ENCODE measurements at regions not wholly inside any gene's neighbourhood (a gene's known extent, or its start where the extent isn't known, plus 50 kb on each side); places are given as distances from the start of the nearest gene placed in this dataset.

DNA sequence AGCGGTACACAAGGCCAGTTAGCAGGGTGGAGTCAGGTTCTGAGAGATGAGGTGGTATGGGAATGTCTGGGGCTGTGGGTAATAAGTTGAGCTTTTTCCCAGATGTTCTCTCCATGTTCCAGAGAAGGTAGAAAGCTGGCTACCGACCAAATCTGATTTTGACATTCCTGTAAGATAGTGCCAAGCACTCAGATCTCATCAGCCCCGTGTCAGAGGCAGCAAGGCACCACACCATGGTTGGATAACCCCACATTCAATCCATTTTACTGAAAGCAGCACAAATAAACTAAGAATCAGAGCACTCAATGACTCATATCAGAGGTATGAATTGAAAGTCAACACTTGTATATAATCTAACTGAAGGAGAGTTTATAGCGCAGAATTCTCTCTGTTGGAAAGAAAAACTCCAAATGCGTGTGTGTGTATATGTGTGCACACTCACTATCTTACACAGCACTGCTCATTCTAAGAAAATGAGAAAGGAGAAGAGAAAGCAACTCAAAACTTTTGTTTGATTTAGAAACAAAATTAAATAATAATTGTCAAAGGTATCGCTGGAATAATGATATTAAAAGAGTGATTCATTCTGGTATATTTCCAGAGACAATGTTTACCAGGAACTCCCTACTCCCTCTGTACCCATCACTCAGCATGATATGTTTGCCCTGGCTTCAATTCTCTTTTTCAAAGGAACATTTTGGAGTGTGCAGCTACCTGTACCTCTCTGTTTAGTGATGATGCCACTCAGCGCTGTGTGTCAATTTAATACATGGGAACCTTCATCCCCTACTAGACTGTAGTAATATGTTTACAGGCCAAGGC, 375.1 kb upstream of the ID2 start:
- WGBS (ENCODE audit: insufficient coverage), result 89% methylated on average over 1 of the region's 7 CpGs
- no peak for DNase-seq
- Histone ChIP-seq H3K27ac (ENCODE audit: low read length) (no peak overlapping the region), H3K4me3 (ENCODE audit: low read length) (no peak overlapping the region), H3K27me3 (ENCODE audit: control insufficient read depth, insufficient read depth, low read length) (no peaks in the 10 kb centered on the region), H3K36me3 (ENCODE audit: control insufficient read depth, insufficient read depth, low read length) (no peaks in the 10 kb centered on the region), H3K9me3 (replicated peaks; ENCODE audit: control insufficient read depth, low read depth, low read length) (no peaks in the 10 kb centered on the region), H3K4me1 (ENCODE audit: control insufficient read depth, insufficient read depth, low read length) (peaks cover 7% of the 10 kb centered on the region)

DNA sequence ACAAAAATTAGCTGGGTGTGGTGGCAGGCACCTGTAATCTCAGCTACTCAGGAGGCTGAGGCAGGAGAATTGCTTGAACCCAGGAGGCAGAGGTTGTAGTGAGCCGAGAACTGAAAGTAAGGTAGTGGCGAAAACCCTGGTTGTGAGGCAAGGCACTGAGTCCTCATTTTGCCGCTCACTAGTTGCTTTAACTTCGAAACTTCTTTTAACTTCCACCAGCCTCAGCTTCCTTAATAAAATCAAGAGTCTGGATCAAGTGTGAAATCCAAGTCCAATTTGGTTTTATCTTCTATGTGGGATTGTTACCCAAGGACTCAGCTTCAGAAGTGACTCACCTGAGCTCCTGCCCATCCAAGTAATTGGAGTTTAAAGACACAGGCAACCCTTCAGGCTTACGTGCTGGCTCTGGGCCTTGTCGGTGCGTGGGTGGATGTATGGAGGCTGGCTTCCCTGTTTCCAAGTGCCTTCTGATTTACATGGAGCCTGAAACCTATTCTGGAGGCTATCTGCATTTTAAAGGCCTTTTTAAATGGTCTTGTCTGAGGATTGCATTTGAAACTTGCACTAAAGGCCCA, 374.2 kb upstream of the ID2 start:
- DNase-seq, result no peak
- Histone ChIP-seq H3K9me3 (replicated peaks; ENCODE audit: control insufficient read depth, low read depth, low read length) (no peaks in the 10 kb centered on the region), H3K4me3 (ENCODE audit: low read length) (no peak overlapping the region), H3K4me1 (ENCODE audit: control insufficient read depth, insufficient read depth, low read length) (peaks cover 7% of the 10 kb centered on the region), H3K27me3 (ENCODE audit: control insufficient read depth, insufficient read depth, low read length) (no peaks in the 10 kb centered on the region), H3K27ac (ENCODE audit: low read length) (no peak overlapping the region), H3K36me3 (ENCODE audit: control insufficient read depth, insufficient read depth, low read length) (no peaks in the 10 kb centered on the region)
- 80% methylated on average over 3 of the region's 7 CpGs for WGBS (ENCODE audit: insufficient coverage)

DNA sequence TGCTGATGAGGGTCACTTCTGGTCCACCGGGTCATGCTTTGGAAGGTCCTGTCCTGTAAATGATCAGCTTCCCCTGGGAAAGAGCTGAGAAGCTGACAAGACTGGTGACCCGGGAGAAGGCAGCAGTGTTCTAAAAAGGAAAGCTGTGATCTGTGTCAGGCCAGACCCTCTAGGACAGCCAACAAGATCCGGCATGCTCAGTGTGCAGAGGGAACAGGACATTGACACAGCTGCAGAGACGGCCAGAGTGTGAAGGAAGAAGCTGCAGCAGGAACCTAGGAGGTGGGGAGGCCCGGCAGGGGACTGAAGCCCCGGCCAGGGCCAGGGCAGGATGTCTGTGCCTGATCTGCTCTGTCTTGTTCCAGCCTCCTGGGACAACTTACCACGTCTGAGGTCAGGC, 372.7 kb upstream of the ID2 start:
- Histone ChIP-seq H3K27ac (ENCODE audit: low read length) (no peak overlapping the region), H3K4me3 (ENCODE audit: low read length) (no peak overlapping the region), H3K27me3 (ENCODE audit: control insufficient read depth, insufficient read depth, low read length) (no peaks in the 10 kb centered on the region), H3K36me3 (ENCODE audit: control insufficient read depth, insufficient read depth, low read length) (no peaks in the 10 kb centered on the region), H3K4me1 (ENCODE audit: control insufficient read depth, insufficient read depth, low read length) (peaks cover 7% of the 10 kb centered on the region), H3K9me3 (replicated peaks; ENCODE audit: control insufficient read depth, low read depth, low read length) (no peaks in the 10 kb centered on the region)
- WGBS (ENCODE audit: insufficient coverage), result 27% methylated on average over 6 of the region's 7 CpGs
- peak; percentile 30 for DNase-seq

DNA sequence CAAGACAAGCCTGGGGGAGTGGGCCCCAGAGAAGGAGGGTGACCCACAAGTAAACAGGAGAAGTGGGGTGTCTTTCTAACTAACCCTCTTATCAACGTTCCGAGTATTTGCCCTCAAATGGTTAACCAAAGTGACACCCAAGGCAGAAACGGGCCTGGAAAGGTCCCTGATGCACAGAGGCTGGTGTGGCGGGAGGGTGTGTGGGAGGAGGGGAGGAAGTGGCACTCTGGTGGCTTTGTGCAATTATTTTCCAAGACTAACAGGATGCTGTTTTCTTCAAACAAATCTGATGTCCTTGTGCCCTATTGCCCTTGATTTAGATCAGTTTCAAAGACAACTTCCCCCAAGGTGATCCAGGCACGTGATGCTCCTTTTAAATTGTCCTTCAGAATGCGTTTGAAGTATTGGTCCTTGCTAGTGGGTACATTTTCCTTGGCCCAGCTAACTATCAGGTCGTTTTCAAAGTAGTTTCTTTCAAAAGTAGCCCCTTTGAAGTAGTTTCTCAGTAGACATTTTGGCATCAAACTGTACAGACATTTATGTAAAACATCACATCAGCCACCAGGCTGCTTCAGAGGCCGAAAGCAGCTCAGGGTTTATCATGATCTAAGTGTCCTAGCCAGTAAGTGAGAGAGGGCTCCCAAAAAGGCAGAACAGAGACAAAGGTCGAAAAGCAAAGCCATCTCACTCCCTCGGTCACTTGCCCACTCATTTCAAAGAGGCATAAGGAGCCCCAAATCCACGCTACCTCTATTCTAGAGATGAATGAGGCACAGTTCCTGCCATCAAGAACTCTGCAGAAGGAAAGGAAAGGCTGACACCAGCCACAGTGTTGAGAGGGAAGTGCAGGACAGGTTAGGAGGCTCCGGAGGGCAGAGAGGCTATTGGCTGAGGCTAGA, 371.1 kb upstream of the ID2 start:
- DNase-seq, result no peak
- Histone ChIP-seq H3K9me3 (replicated peaks; ENCODE audit: control insufficient read depth, low read depth, low read length) (no peaks in the 10 kb centered on the region), H3K27ac (ENCODE audit: low read length) (no peak overlapping the region), H3K4me1 (ENCODE audit: control insufficient read depth, insufficient read depth, low read length) (peaks cover 7% of the 10 kb centered on the region), H3K27me3 (ENCODE audit: control insufficient read depth, insufficient read depth, low read length) (no peaks in the 10 kb centered on the region), H3K36me3 (ENCODE audit: control insufficient read depth, insufficient read depth, low read length) (no peaks in the 10 kb centered on the region), H3K4me3 (ENCODE audit: low read length) (no peak overlapping the region)
- WGBS (ENCODE audit: insufficient coverage), result 81% methylated on average over 6 of the region's 12 CpGs

GRCh38 chr2:8312221-8312620, 369.6 kb upstream of the ID2 start:
- H3K27ac ChIP-seq (ENCODE audit: low read length), result no peak overlapping the region

GRCh38 chr2:8312861-8313830, 368.7 kb upstream of the ID2 start:
- Histone ChIP-seq H3K9me3 (replicated peaks; ENCODE audit: control insufficient read depth, low read depth, low read length) (no peaks in the 10 kb centered on the region), H3K27ac (ENCODE audit: low read length) (no peak overlapping the region), H3K4me3 (ENCODE audit: low read length) (no peak overlapping the region), H3K27me3 (ENCODE audit: control insufficient read depth, insufficient read depth, low read length) (peaks cover 3% of the 10 kb centered on the region), H3K36me3 (ENCODE audit: control insufficient read depth, insufficient read depth, low read length) (no peaks in the 10 kb centered on the region), H3K4me1 (ENCODE audit: control insufficient read depth, insufficient read depth, low read length) (peaks cover 7% of the 10 kb centered on the region)
- WGBS (ENCODE audit: insufficient coverage), result 79% methylated on average over 5 of the region's 8 CpGs
- DNase-seq, result no peak

More at GRCh38 chr2:8312221-8312620, 369.6 kb upstream of the ID2 start:
- DNase-seq, result no peak
- H3K27me3 ChIP-seq (ENCODE audit: control insufficient read depth, insufficient read depth, low read length), result peaks cover 2% of the 10 kb centered on the region
- peaks cover 7% of the 10 kb centered on the region for H3K4me1 ChIP-seq (ENCODE audit: control insufficient read depth, insufficient read depth, low read length)
- no peaks in the 10 kb centered on the region for H3K36me3 ChIP-seq (ENCODE audit: control insufficient read depth, insufficient read depth, low read length)
- H3K9me3 ChIP-seq (replicated peaks; ENCODE audit: control insufficient read depth, low read depth, low read length), result no peaks in the 10 kb centered on the region
- H3K4me3 ChIP-seq (ENCODE audit: low read length), result no peak overlapping the region
- no CpG with 5 or more reads among the region's 3 CpGs for WGBS (ENCODE audit: insufficient coverage)

GRCh38 chr2:8314063-8314462, 367.8 kb upstream of the ID2 start:
- H3K27ac ChIP-seq (ENCODE audit: low read length), result no peak overlapping the region
- H3K4me1 ChIP-seq (ENCODE audit: control insufficient read depth, insufficient read depth, low read length), result peaks cover 3% of the 10 kb centered on the region
- peaks cover 3% of the 10 kb centered on the region for H3K27me3 ChIP-seq (ENCODE audit: control insufficient read depth, insufficient read depth, low read length)
- no peaks in the 10 kb centered on the region for H3K9me3 ChIP-seq (replicated peaks; ENCODE audit: control insufficient read depth, low read depth, low read length)
- DNase-seq, result no peak
- 92% methylated on average over 1 of the region's 3 CpGs for WGBS (ENCODE audit: insufficient coverage)
- no peaks in the 10 kb centered on the region for H3K36me3 ChIP-seq (ENCODE audit: control insufficient read depth, insufficient read depth, low read length)
- H3K4me3 ChIP-seq (ENCODE audit: low read length), result no peak overlapping the region

DNA sequence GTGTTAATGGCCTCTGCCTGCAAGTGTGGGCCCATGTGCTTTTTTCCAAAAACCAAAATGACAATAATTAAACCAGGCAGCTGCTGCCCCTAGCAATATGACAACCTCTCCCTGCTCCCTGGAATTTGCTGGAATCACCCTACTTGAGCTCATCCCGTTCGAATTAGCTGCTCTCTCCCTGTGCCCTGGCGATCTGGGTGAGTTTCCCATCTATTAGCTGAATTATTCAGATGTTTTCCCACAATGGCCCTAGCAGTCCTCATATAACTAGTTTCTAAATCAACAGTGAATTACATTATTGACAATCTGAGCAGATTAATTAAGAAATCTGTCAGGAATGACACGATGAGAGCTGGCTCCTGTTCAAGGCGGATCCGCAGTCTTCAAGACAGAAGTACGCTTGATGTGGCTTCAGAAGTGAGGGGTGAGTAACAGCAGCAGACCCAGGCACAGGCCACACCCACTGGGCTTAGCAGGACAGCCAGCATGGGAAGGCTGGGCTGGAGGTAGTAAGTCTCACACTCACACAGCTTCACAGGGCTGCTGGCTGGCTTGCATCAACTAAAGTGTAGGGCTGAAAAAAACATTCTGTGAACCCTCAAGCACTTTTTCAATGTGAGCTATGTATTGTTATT, 366.2 kb upstream of the ID2 start:
- Histone ChIP-seq H3K27ac (ENCODE audit: low read length) (no peak overlapping the region), H3K4me3 (ENCODE audit: low read length) (no peak overlapping the region), H3K4me1 (ENCODE audit: control insufficient read depth, insufficient read depth, low read length) (no peaks in the 10 kb centered on the region), H3K27me3 (ENCODE audit: control insufficient read depth, insufficient read depth, low read length) (peaks cover 3% of the 10 kb centered on the region), H3K36me3 (ENCODE audit: control insufficient read depth, insufficient read depth, low read length) (no peaks in the 10 kb centered on the region), H3K9me3 (replicated peaks; ENCODE audit: control insufficient read depth, low read depth, low read length) (no peaks in the 10 kb centered on the region)
- peak; percentile 9 for DNase-seq
- 72% methylated on average over 6 of the region's 7 CpGs for WGBS (ENCODE audit: insufficient coverage)

- Histone ChIP-seq H3K4me1 (ENCODE audit: control insufficient read depth, insufficient read depth, low read length) (no peaks in the 10 kb centered on the region), H3K9me3 (replicated peaks; ENCODE audit: control insufficient read depth, low read depth, low read length) (no peaks in the 10 kb centered on the region), H3K27me3 (ENCODE audit: control insufficient read depth, insufficient read depth, low read length) (peaks cover 3% of the 10 kb centered on the region), H3K27ac (ENCODE audit: low read length) (no peak overlapping the region), H3K36me3 (ENCODE audit: control insufficient read depth, insufficient read depth, low read length) (no peaks in the 10 kb centered on the region), H3K4me3 (ENCODE audit: low read length) (no peak overlapping the region)
- no peak for DNase-seq
- WGBS (ENCODE audit: insufficient coverage), result no CpG with 5 or more reads among the region's 1 CpG
Observed at GRCh38 chr2:8316356-8316755, 365.5 kb upstream of the ID2 start.

All from muscle of leg (tissue), 3 donors.